ENCODE measurements at regions not wholly inside any gene's neighbourhood (a gene's known extent, or its start where the extent isn't known, plus 50 kb on each side); places are given as distances from the start of the nearest gene placed in this dataset.

GRCh38 chr4:136690360-136690759, 841.9 kb downstream of the PCDH18 start:
- no peak for TF ChIP-seq CTCF (IDR thresholded peaks at IDR 0.05; ENCODE audit: insufficient read depth, low read length)
- TF ChIP-seq REST (IDR thresholded peaks at IDR 0.05; ENCODE audit: insufficient replicate concordance, low read depth): no peak

Data from HL-60 (cell line).